ACC112 (cell line): ENCODE measurements at regions not wholly inside any gene's neighbourhood (a gene's known extent, or its start where the extent isn't known, plus 50 kb on each side); places are given as distances from the start of the nearest gene placed in this dataset.

Experiments
- H2AFZ ChIP-seq: fragments of 200-600 bp; sonication (generic); one replicate; pipeline ENCODE4 v1.6.0; 2017; ENCODE audit warnings: antibody characterized with exemption, low read length; ENCODE audit not compliant: unreplicated experiment
- H3K27ac ChIP-seq: fragments of 200-600 bp; sonication (generic); 2 replicates; pipeline ENCODE4 v1.5.1; 2014; ENCODE audit warnings: low read depth, mild to moderate bottlenecking, antibody characterized with exemption, low read length, moderate library complexity
- H3K27me3 ChIP-seq: fragments of 200-600 bp; sonication (generic); 2 replicates; pipeline ENCODE4 v1.6.1; 2014; ENCODE audit warnings: mild to moderate bottlenecking, antibody characterized with exemption, low read length, moderate library complexity, mixed read lengths; ENCODE audit not compliant: insufficient read depth
- H3K36me3 ChIP-seq: fragments of 200-600 bp; sonication (generic); 2 replicates; pipeline ENCODE4 v1.6.1; 2016; ENCODE audit warnings: mild to moderate bottlenecking, antibody characterized with exemption, low read length, moderate library complexity, mixed read lengths; ENCODE audit not compliant: insufficient read depth
- H3K4me1 ChIP-seq: fragments of 200-600 bp; sonication (generic); one replicate; pipeline ENCODE4 v1.6.1; 2016; ENCODE audit warnings: low read length, mixed read lengths; ENCODE audit not compliant: insufficient read depth, unreplicated experiment, control insufficient read depth
- H3K4me3 ChIP-seq: fragments of 200-600 bp; sonication (generic); 2 replicates; pipeline ENCODE4 v1.5.1; 2014; ENCODE audit warnings: mild to moderate bottlenecking, low read depth, low read length
- H3K79me2 ChIP-seq: fragments of 200-600 bp; sonication (generic); one replicate; pipeline ENCODE4 v1.6.0; 2016; ENCODE audit warnings: low read length; ENCODE audit not compliant: control insufficient read depth, unreplicated experiment, insufficient read depth

DNA sequence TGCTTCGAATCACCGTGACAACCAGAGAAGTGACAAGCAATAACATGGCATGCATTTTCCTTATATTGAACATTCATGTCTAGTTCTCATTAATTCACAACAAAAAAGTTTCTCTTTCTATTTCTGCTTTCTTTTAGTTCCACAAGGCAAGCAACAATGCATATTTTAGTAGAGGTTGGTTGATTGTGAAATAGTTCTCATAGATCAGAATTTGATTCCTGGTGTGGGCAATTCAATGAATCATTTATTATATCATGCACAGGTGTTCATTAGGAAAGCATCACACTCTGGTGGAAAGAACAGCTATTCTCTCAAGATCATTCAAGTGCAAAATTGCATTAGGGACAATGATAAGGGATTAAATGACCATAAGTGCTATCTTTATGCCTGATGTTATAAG lies 980.9 kb downstream of the BRINP3 start:
- H3K79me2 ChIP-seq = no peaks in the 10 kb centered on the region
- H3K4me1 ChIP-seq = no peaks in the 10 kb centered on the region
- H3K27me3 ChIP-seq = no peaks in the 10 kb centered on the region
- H3K4me3 ChIP-seq = no peak overlapping the region
- no peaks in the 10 kb centered on the region for H3K36me3 ChIP-seq
- no peak overlapping the region for H2AFZ ChIP-seq
- no peak overlapping the region for H3K27ac ChIP-seq

- H3K27ac ChIP-seq = peak overlapping the region; percentile 51; the same call in 1 of the 2 replicates
- H3K4me1 ChIP-seq = no peaks in the 10 kb centered on the region
Measured at GRCh38 chr1:189499736-189500135, 977.9 kb downstream of the BRINP3 start.

DNA sequence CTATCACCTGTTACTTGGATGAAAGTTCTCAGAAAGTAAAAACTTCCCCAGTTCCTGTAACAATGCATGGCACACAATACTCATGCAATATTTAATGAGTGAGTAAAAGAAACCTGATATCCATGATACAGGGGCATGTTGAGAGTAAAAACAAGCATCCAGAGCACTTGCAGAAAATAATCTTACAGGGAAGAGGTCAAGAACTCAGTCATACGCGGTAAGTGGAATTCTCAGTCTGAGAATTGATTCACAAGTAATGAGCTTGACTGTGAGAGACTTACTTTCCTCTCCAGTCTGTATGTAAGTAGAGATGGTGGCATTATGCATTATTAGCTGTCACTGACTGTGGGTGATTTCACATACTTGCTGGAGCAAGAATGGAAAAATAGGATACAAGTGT lies 976.9 kb downstream of the BRINP3 start:
- Histone ChIP-seq H3K4me1 (no peaks in the 10 kb centered on the region), H3K27ac (peak overlapping the region; percentile 51; the same call in 1 of the 2 replicates), H2AFZ (no peak overlapping the region), H3K4me3 (no peak overlapping the region), H3K36me3 (no peaks in the 10 kb centered on the region), H3K27me3 (no peaks in the 10 kb centered on the region), H3K79me2 (no peaks in the 10 kb centered on the region)

More at GRCh38 chr1:189499736-189500135, 977.9 kb downstream of the BRINP3 start:
- no peaks in the 10 kb centered on the region for H3K79me2 ChIP-seq
- H2AFZ ChIP-seq = no peak overlapping the region
- no peaks in the 10 kb centered on the region for H3K36me3 ChIP-seq
- no peak overlapping the region for H3K4me3 ChIP-seq
- no peaks in the 10 kb centered on the region for H3K27me3 ChIP-seq

GRCh38 chr1:189510827-189511226 lies 966.8 kb downstream of the BRINP3 start:
- no peak overlapping the region for H2AFZ ChIP-seq

DNA sequence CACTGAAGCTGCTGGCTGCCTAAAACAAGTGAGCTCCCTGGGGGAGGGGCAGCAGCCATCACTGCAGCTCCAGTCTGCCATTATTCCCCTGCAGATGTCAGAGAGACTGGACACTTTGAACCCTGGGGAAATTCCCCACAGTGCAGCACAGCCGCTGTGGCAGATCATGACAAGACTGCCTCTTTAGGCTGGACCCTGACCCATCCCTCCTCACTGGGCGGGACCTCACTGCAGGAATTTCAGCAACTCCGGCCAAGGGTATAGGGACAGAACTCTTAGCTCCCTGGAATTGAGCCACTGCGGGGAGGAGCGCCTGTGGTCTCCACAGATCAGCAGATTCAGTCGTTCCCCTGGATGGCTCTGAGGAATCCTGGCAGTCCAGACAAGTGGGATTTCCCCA lies 964.6 kb downstream of the BRINP3 start:
- no peaks in the 10 kb centered on the region for H3K27me3 ChIP-seq
- no peak overlapping the region for H3K27ac ChIP-seq
- no peaks in the 10 kb centered on the region for H3K36me3 ChIP-seq
- H3K4me1 ChIP-seq = no peaks in the 10 kb centered on the region
- H3K79me2 ChIP-seq = no peaks in the 10 kb centered on the region
- H3K4me3 ChIP-seq = no peak overlapping the region
- H2AFZ ChIP-seq = no peak overlapping the region

More at GRCh38 chr1:189510827-189511226, 966.8 kb downstream of the BRINP3 start:
- no peak overlapping the region for H3K27ac ChIP-seq
- H3K4me3 ChIP-seq = no peak overlapping the region
- no peaks in the 10 kb centered on the region for H3K4me1 ChIP-seq
- H3K79me2 ChIP-seq = no peaks in the 10 kb centered on the region
- no peaks in the 10 kb centered on the region for H3K27me3 ChIP-seq
- no peaks in the 10 kb centered on the region for H3K36me3 ChIP-seq

DNA sequence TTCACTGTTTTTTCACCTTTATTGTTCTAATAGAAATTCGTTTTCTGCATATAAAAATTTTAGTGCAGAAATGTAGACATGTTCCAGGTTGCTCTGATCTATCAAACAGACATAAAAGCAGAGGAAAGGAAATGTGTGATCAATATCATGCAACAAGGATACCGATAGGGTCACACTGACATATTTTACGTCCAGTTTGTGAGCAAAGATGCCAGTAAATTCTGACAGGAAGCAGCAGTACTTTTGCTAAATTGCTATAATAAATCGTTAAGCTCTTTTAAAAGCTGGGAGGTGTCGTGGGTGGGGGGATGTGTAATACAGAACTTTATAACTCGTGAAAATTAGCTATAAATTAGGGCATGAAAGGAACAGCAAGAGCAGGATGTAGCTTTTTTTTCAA lies 955.2 kb downstream of the BRINP3 start:
- Histone ChIP-seq H3K27ac (no peak overlapping the region), H3K79me2 (no peaks in the 10 kb centered on the region), H3K36me3 (no peaks in the 10 kb centered on the region), H3K4me1 (no peaks in the 10 kb centered on the region), H2AFZ (no peak overlapping the region), H3K27me3 (no peaks in the 10 kb centered on the region), H3K4me3 (no peak overlapping the region)

DNA sequence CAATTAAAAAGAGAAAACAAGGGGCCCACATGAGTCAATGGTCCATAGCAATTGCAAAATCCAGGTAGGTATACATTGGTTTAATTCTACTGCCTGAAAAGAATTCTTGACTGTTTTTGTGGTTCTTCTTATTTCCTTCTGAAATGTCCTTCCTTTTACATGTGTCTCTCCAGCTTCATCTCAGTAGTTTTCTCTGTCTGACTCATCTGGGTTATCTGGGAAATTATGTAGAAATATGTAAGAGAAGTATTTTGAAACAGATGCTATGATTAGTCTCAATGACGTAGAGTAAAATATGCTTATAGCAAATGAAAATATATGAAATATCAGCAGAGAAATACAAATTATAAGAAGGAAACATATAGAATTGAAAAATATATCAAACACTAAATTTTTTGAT lies 953.2 kb downstream of the BRINP3 start:
- Histone ChIP-seq H3K4me1 (no peaks in the 10 kb centered on the region), H3K36me3 (no peaks in the 10 kb centered on the region), H3K79me2 (no peaks in the 10 kb centered on the region), H3K27ac (no peak overlapping the region), H3K27me3 (no peaks in the 10 kb centered on the region), H2AFZ (no peak overlapping the region), H3K4me3 (no peak overlapping the region)

DNA sequence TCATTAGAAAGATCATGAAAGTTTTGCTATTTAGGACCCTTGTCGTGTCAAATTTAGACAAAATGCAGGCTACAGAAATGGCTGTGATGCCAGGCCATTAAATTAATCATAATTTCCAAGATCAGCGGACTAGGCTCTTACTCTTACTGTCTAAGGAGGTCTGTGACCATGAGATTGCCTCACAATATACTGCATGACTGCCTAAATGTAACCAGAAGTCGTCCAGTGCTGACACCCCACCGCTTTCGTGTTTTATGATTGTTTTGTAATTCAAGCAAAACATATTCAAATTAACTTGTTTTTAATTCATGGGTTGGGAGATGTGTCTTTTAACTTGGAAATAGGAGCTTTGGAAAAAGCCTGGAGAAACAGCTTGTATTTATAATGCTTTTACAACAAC lies 947.5 kb downstream of the BRINP3 start:
- no peaks in the 10 kb centered on the region for H3K4me1 ChIP-seq
- no peak overlapping the region for H3K27ac ChIP-seq
- no peaks in the 10 kb centered on the region for H3K27me3 ChIP-seq
- H2AFZ ChIP-seq = no peak overlapping the region
- no peak overlapping the region for H3K4me3 ChIP-seq
- H3K79me2 ChIP-seq = no peaks in the 10 kb centered on the region
- H3K36me3 ChIP-seq = no peaks in the 10 kb centered on the region

GRCh38 chr1:189538271-189538670 lies 939.4 kb downstream of the BRINP3 start:
- Histone ChIP-seq H3K27ac (no peak overlapping the region), H3K27me3 (no peaks in the 10 kb centered on the region), H3K79me2 (no peaks in the 10 kb centered on the region), H2AFZ (no peak overlapping the region), H3K36me3 (no peaks in the 10 kb centered on the region), H3K4me1 (no peaks in the 10 kb centered on the region), H3K4me3 (no peak overlapping the region)

- Histone ChIP-seq H3K27ac (no peak overlapping the region), H2AFZ (no peak overlapping the region), H3K4me1 (no peaks in the 10 kb centered on the region), H3K36me3 (no peaks in the 10 kb centered on the region), H3K27me3 (no peaks in the 10 kb centered on the region), H3K79me2 (no peaks in the 10 kb centered on the region), H3K4me3 (no peak overlapping the region)
Measured at GRCh38 chr1:189550498-189550897, 927.2 kb downstream of the BRINP3 start.

GRCh38 chr1:189563784-189564183 lies 913.9 kb downstream of the BRINP3 start:
- Histone ChIP-seq H3K79me2 (no peaks in the 10 kb centered on the region), H3K27me3 (no peaks in the 10 kb centered on the region), H3K36me3 (no peaks in the 10 kb centered on the region), H3K4me1 (no peaks in the 10 kb centered on the region), H3K4me3 (no peak overlapping the region), H3K27ac (no peak overlapping the region), H2AFZ (no peak overlapping the region)
